ENCODE measurements at regions not wholly inside any gene's neighbourhood (a gene's known extent, or its start where the extent isn't known, plus 50 kb on each side); places are given as distances from the start of the nearest gene placed in this dataset.

DNA sequence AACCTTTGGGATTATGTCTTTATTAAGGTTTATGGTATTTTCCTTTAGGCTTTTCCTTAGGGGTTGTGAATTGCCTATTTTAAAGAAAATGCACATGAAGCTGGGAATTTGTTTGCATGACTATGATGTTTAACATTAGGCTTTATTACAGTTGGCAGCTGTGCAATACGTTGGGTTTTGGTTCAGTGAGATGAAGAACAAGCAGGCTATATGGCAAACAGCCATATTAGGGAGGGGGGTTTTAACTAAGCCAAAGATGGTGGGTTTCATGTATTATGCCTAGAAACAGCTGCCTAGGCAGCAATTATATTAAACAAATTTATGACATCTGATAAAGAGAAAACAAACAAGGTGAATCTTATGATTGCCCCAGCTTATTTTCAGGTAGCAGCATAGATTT is 880.8 kb downstream of the FAM181B start:
- Histone ChIP-seq H2AFZ (replicated peaks; ENCODE audit: low read length, poor library complexity) (no peak overlapping the region), H3K27me3 (ENCODE audit: control insufficient read depth, insufficient read depth, low read length) (no peaks in the 10 kb centered on the region), H3K36me3 (ENCODE audit: control insufficient read depth, insufficient read depth, low read length) (no peaks in the 10 kb centered on the region), H3K9me1 (ENCODE audit: insufficient read depth, low read length) (no peaks in the 10 kb centered on the region), H4K20me1 (ENCODE audit: insufficient read depth, low read length) (no peaks in the 10 kb centered on the region), H2AK9ac (replicated peaks; ENCODE audit: low read depth, low read length, poor library complexity) (no peak overlapping the region), H3K4me3 (ENCODE audit: insufficient read depth, low read depth, low read length) (no peak overlapping the region), H3K14ac (replicated peaks; ENCODE audit: low read depth, low read length) (no peak overlapping the region), H3K4me2 (ENCODE audit: low read depth, low read length) (no peak overlapping the region), H3K9ac (ENCODE audit: low read depth, low read length) (no peak overlapping the region), H3K18ac (ENCODE audit: low read depth, low read length) (no peak overlapping the region), H3K79me1 (ENCODE audit: low read depth in 1 of 2, low read length in 2 of 2) (no peaks in the 10 kb centered on the region), H4K5ac (ENCODE audit: low read depth, low read length) (no peak overlapping the region), H2BK5ac (ENCODE audit: low read depth, low read length, poor library complexity, severe bottlenecking) (no peak overlapping the region), H3K27ac (ENCODE audit: insufficient read depth, low read length) (no peak overlapping the region), H2BK120ac (ENCODE audit: low read depth, low read length) (no peak overlapping the region), H2AK5ac (ENCODE audit: low read depth, low read length) (no peak overlapping the region), H2BK15ac (ENCODE audit: low read depth, low read length) (no peak overlapping the region), H3K4me1 (ENCODE audit: control insufficient read depth, insufficient read depth, low read length) (no peaks in the 10 kb centered on the region), H2BK20ac (ENCODE audit: low read depth, low read length) (no peak overlapping the region), H4K8ac (ENCODE audit: low read depth in 2 of 2, low read length in 2 of 2) (no peak overlapping the region), H3K23ac (ENCODE audit: low read depth, low read length) (no peak overlapping the region), H3K4ac (ENCODE audit: low read depth, low read length) (no peak overlapping the region), H3K9me3 (ENCODE audit: control insufficient read depth, insufficient read depth, low read length) (no peaks in the 10 kb centered on the region), H3K56ac (ENCODE audit: extremely low read depth, insufficient read depth, low read length) (no peak overlapping the region), H4K91ac (ENCODE audit: insufficient read depth, low read depth, low read length) (no peak overlapping the region)
- no peak for DNase-seq
- CTCF ChIA-PET = no interaction called here
- in situ Hi-C loops (cut with MboI; ENCODE audit: low sequenced_read_pairs) = no loop called here
- POLR2A ChIA-PET (ENCODE audit: unreplicated experiment) = no interaction called here
- TF ChIP-seq FOS (IDR thresholded peaks at IDR 0.05; ENCODE audit: low read depth, low read length) (no peak), MAZ (IDR thresholded peaks at IDR 0.05; ENCODE audit: borderline replicate concordance, low read depth, low read length) (no peak), RFX5 (IDR thresholded peaks at IDR 0.05; ENCODE audit: low read depth, low read length) (no peak), POLR2A (IDR thresholded peaks at IDR 0.05; ENCODE audit: low read depth, low read length) (no peak), BHLHE40 (IDR thresholded peaks at IDR 0.05; ENCODE audit: low read depth, low read length) (no peak), MXI1 (IDR thresholded peaks at IDR 0.05; ENCODE audit: borderline replicate concordance, low read depth, low read length) (no peak), MAFK (IDR thresholded peaks at IDR 0.05; ENCODE audit: low read depth, low read length) (no peak), SMC3 (IDR thresholded peaks at IDR 0.05; ENCODE audit: low read depth, low read length) (no peak)
- TF ChIP-seq, protein P1, sequence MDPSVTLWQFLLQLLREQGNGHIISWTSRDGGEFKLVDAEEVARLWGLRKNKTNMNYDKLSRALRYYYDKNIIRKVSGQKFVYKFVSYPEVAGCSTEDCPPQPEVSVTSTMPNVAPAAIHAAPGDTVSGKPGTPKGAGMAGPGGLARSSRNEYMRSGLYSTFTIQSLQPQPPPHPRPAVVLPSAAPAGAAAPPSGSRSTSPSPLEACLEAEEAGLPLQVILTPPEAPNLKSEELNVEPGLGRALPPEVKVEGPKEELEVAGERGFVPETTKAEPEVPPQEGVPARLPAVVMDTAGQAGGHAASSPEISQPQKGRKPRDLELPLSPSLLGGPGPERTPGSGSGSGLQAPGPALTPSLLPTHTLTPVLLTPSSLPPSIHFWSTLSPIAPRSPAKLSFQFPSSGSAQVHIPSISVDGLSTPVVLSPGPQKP (IDR thresholded peaks at IDR 0.05; ENCODE audit: borderline replicate concordance, low read depth, low read length) = no peak
- ATAC-seq (ENCODE audit: low read depth) = no peak
- dilution Hi-C loops (cut with HindIII; ENCODE audit: low sequenced_read_pairs, unreplicated experiment) = no loop called here
- WGBS, 2 experiments (ENCODE audit: extremely low coverage in 2 of 2, insufficient read length in 1 of 2) = no CpG with 5 or more reads among the region's 1 CpG
- no TSS peak for BruUV-seq (replicated peaks)
- intact Hi-C loops (cut with micrococcal nuclease) = no loop called here
